ENCODE measurements at regions not wholly inside any gene's neighbourhood (a gene's known extent, or its start where the extent isn't known, plus 50 kb on each side); places are given as distances from the start of the nearest gene placed in this dataset.

- TF ChIP-seq CTCF (IDR thresholded peaks at IDR 0.05) (no peak), POLR2A (IDR thresholded peaks at IDR 0.05) (no peak)
Measured at GRCh38 chr3:62926494-62926893, 51.3 kb upstream of the CADPS start.
